Mesothelial cell of epicardium (in vitro differentiated cells): ENCODE measurements at regions not wholly inside any gene's neighbourhood (a gene's known extent, or its start where the extent isn't known, plus 50 kb on each side); places are given as distances from the start of the nearest gene placed in this dataset.

Experiments
- DNase-seq, 2 experiments: peaks; one replicate each; pipeline ENCODE4 v3.0.0; 2021; ENCODE audit warnings: low spot score in 2 of 2; ENCODE audit not compliant: unreplicated experiment in 2 of 2
- H3K27ac Mint-ChIP-seq: 2 replicates; pipeline ENCODE4 v1.8.0; 2021; ENCODE audit warnings: mixed read lengths
- H3K27me3 Mint-ChIP-seq: 2 replicates; pipeline ENCODE4 v1.8.0; 2021; ENCODE audit warnings: low read depth, mixed read lengths
- H3K36me3 Mint-ChIP-seq: 2 replicates; pipeline ENCODE4 v1.8.0; 2021; ENCODE audit warnings: mixed read lengths
- H3K4me1 Mint-ChIP-seq: 2 replicates; pipeline ENCODE4 v1.8.0; 2021; ENCODE audit warnings: mixed read lengths
- H3K4me3 Mint-ChIP-seq: 2 replicates; pipeline ENCODE4 v1.8.0; 2021; ENCODE audit warnings: mild to moderate bottlenecking, moderate library complexity, mixed read lengths
- H3K9me3 Mint-ChIP-seq: 2 replicates; pipeline ENCODE4 v1.8.0; 2021; ENCODE audit warnings: mixed read lengths
- CTCF ChIP-seq: fragments of 200-600 bp; sonication (generic); IDR thresholded peaks from one replicate; pipeline ENCODE4 v1.5.0; 2021; ENCODE audit warnings: antibody characterized with exemption; ENCODE audit not compliant: unreplicated experiment

DNA sequence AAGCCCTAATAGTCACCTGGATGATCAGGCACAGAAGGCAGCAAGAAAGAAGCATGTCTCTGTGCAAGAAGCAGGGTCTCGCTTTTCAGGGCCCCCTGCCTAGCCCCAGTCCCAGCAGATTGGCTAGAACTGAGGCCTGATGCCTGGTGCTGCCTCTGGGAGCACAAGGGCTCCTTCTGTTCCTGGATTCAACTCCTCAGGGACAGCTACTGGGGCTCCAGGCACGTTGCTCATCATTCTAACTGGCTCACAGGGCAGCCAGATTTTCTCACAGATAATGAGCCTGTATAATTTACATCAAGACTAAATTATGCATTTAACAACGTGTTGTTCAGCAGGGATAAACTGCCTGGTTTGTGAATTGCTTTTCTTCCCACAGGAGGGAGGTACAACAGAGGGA lies 106.5 kb upstream of the PLXNC1 start:
- H3K36me3 Mint-ChIP-seq, result peaks cover 3% of the 10 kb centered on the region
- no peak overlapping the region for H3K27ac Mint-ChIP-seq
- DNase-seq, result no peak
- no peaks in the 10 kb centered on the region for H3K27me3 Mint-ChIP-seq
- no peak overlapping the region for H3K4me3 Mint-ChIP-seq
- peaks cover 8% of the 10 kb centered on the region for H3K9me3 Mint-ChIP-seq
- TF ChIP-seq CTCF, result no peak
- no peaks in the 10 kb centered on the region for H3K4me1 Mint-ChIP-seq

DNA sequence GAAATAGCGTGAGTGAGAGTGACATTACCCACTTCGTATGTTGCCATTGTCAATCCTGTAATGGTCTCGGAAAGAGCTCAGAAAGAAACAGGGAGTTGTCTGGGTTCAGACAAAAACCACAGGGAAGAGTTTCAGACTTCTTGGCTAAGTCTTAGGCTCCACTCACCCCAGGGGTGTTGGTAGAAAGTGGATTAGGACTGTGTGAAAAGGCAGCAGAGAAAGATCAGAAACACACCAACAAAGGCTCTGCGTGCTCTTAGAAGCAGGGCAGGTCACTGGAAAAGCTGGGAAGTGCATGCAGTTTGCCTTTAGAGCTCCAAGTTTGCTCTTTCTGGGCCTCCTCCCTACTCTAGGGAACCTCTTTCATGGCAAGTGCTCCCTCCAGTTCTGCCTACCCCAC lies 106.1 kb upstream of the PLXNC1 start:
- no peak for DNase-seq
- Mint-ChIP-seq H3K36me3 (peaks cover 3% of the 10 kb centered on the region), H3K4me3 (no peak overlapping the region), H3K27ac (no peak overlapping the region), H3K4me1 (peaks cover 1% of the 10 kb centered on the region), H3K9me3 (peaks cover 8% of the 10 kb centered on the region), H3K27me3 (no peaks in the 10 kb centered on the region)
- TF ChIP-seq CTCF, result no peak

DNA sequence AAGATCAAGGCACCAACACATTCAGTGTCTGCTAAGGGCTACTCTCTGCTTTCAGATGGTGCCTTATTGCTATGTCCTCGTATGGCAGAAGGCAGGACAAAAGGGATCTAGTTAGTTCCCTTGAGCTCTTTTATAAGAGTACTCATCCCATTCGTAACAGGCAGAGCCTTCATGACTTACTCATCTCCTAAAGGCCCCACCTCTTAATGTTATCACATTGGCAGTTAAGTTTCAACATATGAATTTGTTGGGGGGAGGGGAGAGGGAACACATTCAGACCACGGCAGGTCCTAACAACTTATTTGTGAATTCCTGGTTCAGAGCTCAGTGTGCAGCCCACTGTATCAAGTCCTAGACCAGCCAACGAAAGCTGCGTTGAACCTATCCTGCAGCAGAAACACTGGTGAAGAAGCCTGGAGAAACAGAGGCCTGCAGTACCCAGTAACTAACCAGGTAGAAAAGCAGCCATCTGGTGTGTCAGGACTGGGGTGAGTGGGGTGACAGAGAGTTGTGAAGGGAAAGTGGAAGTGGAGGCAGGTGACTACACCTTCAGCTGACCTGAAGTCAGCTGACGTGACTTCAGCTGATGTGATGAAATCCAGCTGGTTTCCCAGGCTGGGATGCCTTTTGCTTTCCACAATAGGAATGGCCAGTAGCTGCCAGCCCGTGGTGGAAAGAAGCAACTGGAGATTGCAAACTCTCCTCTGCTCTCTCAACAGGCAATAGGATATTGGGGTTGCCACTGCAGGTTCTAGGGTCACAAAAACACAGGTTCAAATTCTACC lies 101.6 kb upstream of the PLXNC1 start:
- H3K4me3 Mint-ChIP-seq, result no peak overlapping the region

GRCh38 chr12:94047781-94048567 lies 100.4 kb upstream of the PLXNC1 start:
- Mint-ChIP-seq H3K9me3 (peaks cover 7% of the 10 kb centered on the region), H3K27ac (no peak overlapping the region), H3K27me3 (no peaks in the 10 kb centered on the region), H3K4me3 (no peak overlapping the region), H3K4me1 (peaks cover 23% of the 10 kb centered on the region), H3K36me3 (peaks cover 2% of the 10 kb centered on the region)
- no peak for TF ChIP-seq CTCF
- DNase-seq, result no peak

More for the DNA sequence above, 101.6 kb upstream of the PLXNC1 start:
- TF ChIP-seq CTCF, result no peak
- H3K27ac Mint-ChIP-seq, result no peak overlapping the region
- DNase-seq, result no peak
- H3K4me1 Mint-ChIP-seq, result peaks cover 19% of the 10 kb centered on the region
- H3K36me3 Mint-ChIP-seq, result peaks cover 2% of the 10 kb centered on the region
- no peaks in the 10 kb centered on the region for H3K27me3 Mint-ChIP-seq
- peaks cover 7% of the 10 kb centered on the region for H3K9me3 Mint-ChIP-seq

- Mint-ChIP-seq H3K27ac (no peak overlapping the region), H3K9me3 (peaks cover 7% of the 10 kb centered on the region), H3K4me1 (peaks cover 26% of the 10 kb centered on the region), H3K4me3 (no peak overlapping the region), H3K27me3 (no peaks in the 10 kb centered on the region), H3K36me3 (peaks cover 2% of the 10 kb centered on the region)
- no peak for TF ChIP-seq CTCF
- no peak for DNase-seq
These were observed 99.6 kb upstream of the PLXNC1 start for GRCh38 chr12:94048757-94049156.
